C4-2B (cell line): ENCODE measurements at regions not wholly inside any gene's neighbourhood (a gene's known extent, or its start where the extent isn't known, plus 50 kb on each side); places are given as distances from the start of the nearest gene placed in this dataset.

ENCODE experiments used
- CTCF ChIP-seq: fragments of 450-650 bp; conservative IDR thresholded peaks from 2 replicates; pipeline ENCODE4 v1.5.1; 2017; ENCODE audit warnings: mild to moderate bottlenecking
- ZFX ChIP-seq: fragments of 450-650 bp; IDR thresholded peaks from 2 replicates; pipeline ENCODE4 v1.6.1; 2017

DNA sequence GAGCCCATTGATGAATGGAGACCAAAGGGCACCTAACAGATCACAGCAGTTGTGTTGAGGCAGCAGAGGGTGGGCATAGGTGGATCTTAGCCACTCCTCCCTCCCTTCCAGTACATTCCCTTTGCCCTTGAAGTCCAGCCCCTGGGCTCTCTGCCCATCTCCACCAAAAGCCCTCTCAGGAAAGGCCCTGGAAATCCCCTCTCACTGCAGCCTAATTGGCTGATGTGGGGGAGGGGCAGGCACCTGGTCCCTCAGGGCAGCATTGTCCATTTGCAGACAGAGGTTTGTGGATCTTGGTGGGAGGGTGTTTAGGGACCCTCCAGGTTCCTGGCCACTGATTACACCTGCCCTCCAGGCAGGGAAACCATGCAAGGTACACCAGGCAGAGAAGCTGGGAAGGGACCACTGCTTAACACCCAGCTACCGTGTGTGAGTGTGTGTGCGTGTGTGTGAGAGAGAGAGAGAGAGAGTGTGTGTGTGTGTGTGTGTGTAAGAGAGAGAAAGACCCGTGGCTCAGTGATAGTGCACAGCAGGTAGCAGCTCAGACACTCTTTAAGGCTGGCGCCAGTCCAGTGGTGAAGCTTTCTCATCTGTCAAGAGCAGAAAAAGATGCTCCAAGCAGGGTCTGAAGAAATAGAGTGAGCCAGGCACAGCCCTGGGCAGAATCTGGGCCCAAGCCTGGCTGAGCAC lies 71.1 kb downstream of the MATN1 start:
- TF ChIP-seq CTCF (no peak), ZFX (no peak)
